Activated B cell treated with CpG ODN at 0.5 μM for 24 hours (primary cell): ENCODE measurements at regions not wholly inside any gene's neighbourhood (a gene's known extent, or its start where the extent isn't known, plus 50 kb on each side); places are given as distances from the start of the nearest gene placed in this dataset.

Experiments
- ATAC-seq: fragments of 200-7000 bp; cut with Tn5 transposase; one replicate; pipeline ENCODE4 v1.10.0; 2021; ENCODE audit warnings: low read depth, mild to moderate bottlenecking, moderate library complexity
- CTCF ChIA-PET: fragments of 350-600 bp; sonication (Branson Sonifier 250); formaldehyde crosslinking; loops from one replicate; lab custom pipeline; 2021; ENCODE audit warnings: antibody characterized with exemption; lab: Charles Lee
- POLR2A ChIA-PET: fragments of 350-600 bp; sonication (Branson Sonifier 250); formaldehyde crosslinking; loops from one replicate; lab custom pipeline; 2021; ENCODE audit warnings: antibody characterized with exemption; lab: Charles Lee
- DNase-seq: peaks from one replicate; pipeline ENCODE4 v3.0.0; 2022
- H3K27ac Mint-ChIP-seq: one replicate; pipeline ENCODE4 v1.8.0; 2020; ENCODE audit warnings: mixed read lengths
- H3K27me3 Mint-ChIP-seq: one replicate; pipeline ENCODE4 v1.8.0; 2021; ENCODE audit warnings: mixed read lengths
- H3K36me3 Mint-ChIP-seq: one replicate; pipeline ENCODE4 v1.8.0; 2021; ENCODE audit warnings: low read depth, mixed read lengths
- H3K4me1 Mint-ChIP-seq: one replicate; pipeline ENCODE4 v1.8.0; 2021; ENCODE audit warnings: mixed read lengths
- H3K4me3 Mint-ChIP-seq: one replicate; pipeline ENCODE4 v1.8.0; 2020; ENCODE audit warnings: mild to moderate bottlenecking, mixed read lengths
- H3K9me3 Mint-ChIP-seq: one replicate; pipeline ENCODE4 v1.8.0; 2020; ENCODE audit warnings: mixed read lengths
- CTCF ChIP-seq: fragments of 200-600 bp; IDR thresholded peaks from one replicate; pipeline ENCODE4 v1.8.0; 2022; ENCODE audit warnings: antibody characterized with exemption, mild to moderate bottlenecking
- intact Hi-C: fragments of 100-400 bp; cut with micrococcal nuclease; formaldehyde crosslinking; loops from one replicate; pipeline ENCODE4 v1.15.1; 2024

GRCh38 chr2:21301871-21302455 is 178.2 kb downstream of the TDRD15 start:
- H3K9me3 Mint-ChIP-seq, result no peaks in the 10 kb centered on the region
- H3K4me3 Mint-ChIP-seq, result no peak overlapping the region
- no peak for ATAC-seq
- ChIA-PET CTCF (no interaction called here), POLR2A (no interaction called here)
- DNase-seq, result no peak
- H3K27ac Mint-ChIP-seq, result no peak overlapping the region
- H3K36me3 Mint-ChIP-seq, result no peaks in the 10 kb centered on the region
- H3K4me1 Mint-ChIP-seq, result no peaks in the 10 kb centered on the region
- no peak for TF ChIP-seq CTCF
- intact Hi-C loops, result no loop called here
- no peaks in the 10 kb centered on the region for H3K27me3 Mint-ChIP-seq

GRCh38 chr2:21303876-21304275 is 180.1 kb downstream of the TDRD15 start:
- ChIA-PET POLR2A (no interaction called here), CTCF (no interaction called here)
- Mint-ChIP-seq H3K9me3 (no peaks in the 10 kb centered on the region), H3K27ac (no peak overlapping the region), H3K4me1 (no peaks in the 10 kb centered on the region), H3K4me3 (no peak overlapping the region), H3K27me3 (no peaks in the 10 kb centered on the region), H3K36me3 (no peaks in the 10 kb centered on the region)
- ATAC-seq (no peak), DNase-seq (no peak)
- intact Hi-C loops, result no loop called here
- no peak for TF ChIP-seq CTCF

- H3K27me3 Mint-ChIP-seq, result no peaks in the 10 kb centered on the region
- H3K4me1 Mint-ChIP-seq, result no peaks in the 10 kb centered on the region
- DNase-seq (no peak), ATAC-seq (no peak)
- ChIA-PET POLR2A (no interaction called here), CTCF (no interaction called here)
- no peak for TF ChIP-seq CTCF
- H3K9me3 Mint-ChIP-seq, result no peaks in the 10 kb centered on the region
- no peak overlapping the region for H3K4me3 Mint-ChIP-seq
- no peak overlapping the region for H3K27ac Mint-ChIP-seq
- no peaks in the 10 kb centered on the region for H3K36me3 Mint-ChIP-seq
- intact Hi-C loops, result no loop called here
Observed at GRCh38 chr2:21305581-21305980, 181.8 kb downstream of the TDRD15 start.

- intact Hi-C loops, result no loop called here
- Mint-ChIP-seq H3K4me3 (no peak overlapping the region), H3K27ac (no peak overlapping the region), H3K4me1 (no peaks in the 10 kb centered on the region), H3K36me3 (no peaks in the 10 kb centered on the region), H3K9me3 (no peaks in the 10 kb centered on the region), H3K27me3 (no peaks in the 10 kb centered on the region)
- ATAC-seq, result no peak
- ChIA-PET POLR2A (no interaction called here), CTCF (no interaction called here)
- no peak for TF ChIP-seq CTCF
- no peak for DNase-seq
Observed at GRCh38 chr2:21306235-21306634, 182.5 kb downstream of the TDRD15 start.

GRCh38 chr2:21307037-21307436 is 183.3 kb downstream of the TDRD15 start:
- TF ChIP-seq CTCF, result no peak
- intact Hi-C loops, result no loop called here
- no peaks in the 10 kb centered on the region for H3K9me3 Mint-ChIP-seq
- ChIA-PET POLR2A (no interaction called here), CTCF (no interaction called here)
- no peaks in the 10 kb centered on the region for H3K4me1 Mint-ChIP-seq
- no peak overlapping the region for H3K27ac Mint-ChIP-seq
- no peaks in the 10 kb centered on the region for H3K36me3 Mint-ChIP-seq
- ATAC-seq (no peak), DNase-seq (no peak)
- H3K27me3 Mint-ChIP-seq, result no peaks in the 10 kb centered on the region
- H3K4me3 Mint-ChIP-seq, result no peak overlapping the region
